ENCODE measurements at regions not wholly inside any gene's neighbourhood (a gene's known extent, or its start where the extent isn't known, plus 50 kb on each side); places are given as distances from the start of the nearest gene placed in this dataset.

DNA sequence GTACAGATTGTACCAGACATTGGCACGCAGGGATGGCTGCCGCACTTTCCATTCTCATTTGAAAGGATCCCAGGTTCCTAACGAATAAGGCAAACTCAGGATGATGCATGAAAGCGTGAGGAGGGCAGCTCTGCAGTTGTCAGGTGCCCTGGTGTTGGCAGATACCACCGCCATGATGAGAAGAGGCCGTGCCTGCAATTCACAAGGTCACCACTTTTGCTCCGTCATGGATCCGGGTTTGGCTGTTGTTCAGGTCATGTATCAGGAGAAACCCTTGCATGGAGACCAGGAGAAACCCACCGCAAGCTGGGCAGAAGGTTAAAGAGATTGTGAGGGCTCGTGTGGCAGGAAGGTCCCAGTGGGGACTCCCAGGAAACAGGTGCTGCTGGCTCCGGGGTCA lies 233.2 kb downstream of the KLF6 start:
- TF ChIP-seq, protein P1, sequence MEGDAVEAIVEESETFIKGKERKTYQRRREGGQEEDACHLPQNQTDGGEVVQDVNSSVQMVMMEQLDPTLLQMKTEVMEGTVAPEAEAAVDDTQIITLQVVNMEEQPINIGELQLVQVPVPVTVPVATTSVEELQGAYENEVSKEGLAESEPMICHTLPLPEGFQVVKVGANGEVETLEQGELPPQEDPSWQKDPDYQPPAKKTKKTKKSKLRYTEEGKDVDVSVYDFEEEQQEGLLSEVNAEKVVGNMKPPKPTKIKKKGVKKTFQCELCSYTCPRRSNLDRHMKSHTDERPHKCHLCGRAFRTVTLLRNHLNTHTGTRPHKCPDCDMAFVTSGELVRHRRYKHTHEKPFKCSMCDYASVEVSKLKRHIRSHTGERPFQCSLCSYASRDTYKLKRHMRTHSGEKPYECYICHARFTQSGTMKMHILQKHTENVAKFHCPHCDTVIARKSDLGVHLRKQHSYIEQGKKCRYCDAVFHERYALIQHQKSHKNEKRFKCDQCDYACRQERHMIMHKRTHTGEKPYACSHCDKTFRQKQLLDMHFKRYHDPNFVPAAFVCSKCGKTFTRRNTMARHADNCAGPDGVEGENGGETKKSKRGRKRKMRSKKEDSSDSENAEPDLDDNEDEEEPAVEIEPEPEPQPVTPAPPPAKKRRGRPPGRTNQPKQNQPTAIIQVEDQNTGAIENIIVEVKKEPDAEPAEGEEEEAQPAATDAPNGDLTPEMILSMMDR (IDR thresholded peaks at IDR 0.05; ENCODE audit: insufficient read depth, low read length) = no peak
- no peak for TF ChIP-seq POLR2AphosphoS5 (IDR thresholded peaks at IDR 0.05; ENCODE audit: low read depth)
